DMS 273 (cell line): ENCODE measurements at regions not wholly inside any gene's neighbourhood (a gene's known extent, or its start where the extent isn't known, plus 50 kb on each side); places are given as distances from the start of the nearest gene placed in this dataset.
A peak's percentile ranks its signal among the peaks of the same experiment; 100 is the strongest.

Source experiments
- DNase-seq: peaks from one replicate; lab custom pipeline; 2025; ENCODE audit not compliant: unreplicated experiment; lab: John Stamatoyannopoulos, UW

DNA sequence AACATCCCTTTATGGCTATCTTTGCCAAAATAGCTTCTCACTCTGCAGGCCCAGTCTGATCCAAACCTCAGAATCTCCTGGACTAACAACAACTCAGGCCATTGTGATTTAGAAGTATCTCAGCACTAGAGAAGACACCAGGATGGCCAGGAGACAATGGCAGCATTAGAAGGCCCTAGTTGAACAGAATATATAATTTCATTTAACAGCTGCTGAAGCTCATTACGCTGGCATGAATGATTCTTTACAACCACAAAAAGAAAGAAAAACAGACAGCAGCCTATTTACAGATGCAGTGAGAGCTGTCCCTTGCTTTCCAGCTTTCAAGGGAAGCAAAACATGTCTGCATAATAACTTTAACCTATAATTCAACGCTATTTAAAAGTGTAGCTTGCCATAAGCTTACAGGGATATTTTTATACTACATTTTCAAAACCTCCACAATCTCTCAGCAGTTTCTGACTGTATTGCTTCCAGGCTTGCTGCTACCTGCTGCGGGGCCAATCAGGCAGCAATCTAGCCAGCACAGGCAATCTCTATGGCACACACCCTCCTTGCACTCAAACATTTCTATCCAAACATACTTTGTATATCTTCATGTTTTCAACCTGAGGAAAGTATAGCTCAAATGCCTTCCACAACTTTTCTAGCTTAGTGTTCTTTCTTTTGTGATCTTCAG, 107.3 kb downstream of the OGFRL1 start:
- DNase-seq, result peak; percentile 36

DNA sequence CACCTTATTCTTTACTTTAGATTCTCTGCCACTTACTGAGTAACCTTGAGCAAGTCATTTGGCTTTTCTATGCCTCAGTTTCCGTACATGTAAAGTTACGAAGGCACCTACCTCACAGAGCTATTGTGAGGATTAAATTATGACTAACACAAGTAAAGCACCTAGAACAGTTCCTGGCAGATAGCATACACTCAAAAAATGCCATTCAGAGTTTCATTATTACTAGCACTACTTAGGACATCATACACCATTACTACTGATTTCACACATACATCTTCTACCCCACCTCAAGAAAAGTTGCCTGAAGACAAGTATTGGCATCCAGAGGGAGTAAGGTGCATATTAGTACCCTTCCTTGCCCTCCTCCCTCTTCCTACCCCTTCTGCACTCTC, 107.8 kb downstream of the OGFRL1 start:
- DNase-seq, result no peak

GRCh38 chr6:71399279-71399678, 110.7 kb downstream of the OGFRL1 start:
- DNase-seq, result no peak

DNA sequence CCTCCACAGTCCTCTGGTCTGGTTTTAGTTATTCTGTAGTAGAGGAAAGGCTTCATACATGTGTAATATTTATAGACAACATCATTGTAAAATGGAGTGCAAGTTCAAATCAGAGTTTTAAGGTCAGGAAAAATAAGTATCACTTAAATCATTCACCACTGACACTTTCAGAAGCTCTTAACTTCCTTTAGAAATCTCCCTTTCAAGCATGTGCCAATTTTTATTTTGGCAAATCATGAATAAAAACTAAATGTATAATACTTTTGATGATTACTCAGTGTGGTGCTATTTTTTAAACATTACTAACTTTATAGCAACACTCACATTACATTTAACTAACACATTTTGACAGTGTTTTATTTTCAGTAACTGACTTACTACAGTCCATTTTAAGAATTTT, 112.2 kb downstream of the OGFRL1 start:
- no peak for DNase-seq

- DNase-seq, result no peak
Measured at GRCh38 chr6:71402096-71402495, 113.5 kb downstream of the OGFRL1 start.

- DNase-seq, result peak; percentile 11
Measured at GRCh38 chr6:71403422-71404134, 115.0 kb downstream of the OGFRL1 start.

- no peak for DNase-seq
Measured at GRCh38 chr6:71404145-71404966, 115.7 kb downstream of the OGFRL1 start.

- DNase-seq, result no peak
Measured at GRCh38 chr6:71404967-71405278, 116.3 kb downstream of the OGFRL1 start.

GRCh38 chr6:71405416-71405815, 116.8 kb downstream of the OGFRL1 start:
- no peak for DNase-seq

DNA sequence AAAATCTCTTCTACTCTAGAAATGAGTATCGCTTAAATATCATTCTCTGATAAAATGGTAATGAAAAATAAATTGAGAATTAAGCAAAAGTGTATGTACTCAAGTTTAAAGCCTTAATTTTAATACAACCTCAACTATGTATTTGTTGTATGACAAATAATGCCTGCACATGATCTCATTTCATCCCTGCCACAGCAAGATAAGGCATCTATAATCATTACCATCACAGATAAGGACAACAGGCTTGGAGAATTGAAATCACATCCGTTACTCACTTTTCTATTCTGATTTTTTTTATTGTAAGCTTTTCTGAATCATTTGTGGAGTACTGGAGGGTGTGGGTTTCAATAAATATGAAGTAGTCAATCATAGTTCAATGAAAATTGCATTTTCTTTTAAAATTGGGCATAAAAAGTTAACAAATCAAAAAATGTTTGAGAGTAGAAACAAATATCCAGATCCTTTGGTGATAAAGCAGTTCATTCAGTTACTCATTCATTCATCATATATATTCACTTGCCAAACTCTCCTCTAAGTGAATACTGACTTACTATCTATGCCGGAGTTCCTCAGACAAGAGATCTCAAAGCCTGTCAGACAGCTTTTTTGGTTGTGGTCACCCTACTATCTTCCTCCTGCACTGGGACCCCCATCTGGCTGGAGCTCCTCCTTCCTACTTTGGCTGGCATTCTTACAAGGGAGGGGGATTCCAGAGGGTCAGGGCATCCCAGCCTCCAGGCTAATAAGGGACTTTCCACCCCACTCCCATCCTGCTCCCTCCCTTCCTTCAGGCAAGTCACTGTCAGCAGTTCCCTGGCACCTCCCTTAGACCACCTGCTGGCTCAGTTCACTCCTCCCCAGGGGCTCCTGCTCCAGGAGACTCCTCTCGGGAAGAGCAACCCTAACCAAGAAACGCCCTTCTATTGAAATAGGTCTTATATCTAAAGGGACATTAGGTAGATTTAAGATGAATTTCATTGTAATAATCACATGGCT, 118.6 kb downstream of the OGFRL1 start:
- no peak for DNase-seq

DNA sequence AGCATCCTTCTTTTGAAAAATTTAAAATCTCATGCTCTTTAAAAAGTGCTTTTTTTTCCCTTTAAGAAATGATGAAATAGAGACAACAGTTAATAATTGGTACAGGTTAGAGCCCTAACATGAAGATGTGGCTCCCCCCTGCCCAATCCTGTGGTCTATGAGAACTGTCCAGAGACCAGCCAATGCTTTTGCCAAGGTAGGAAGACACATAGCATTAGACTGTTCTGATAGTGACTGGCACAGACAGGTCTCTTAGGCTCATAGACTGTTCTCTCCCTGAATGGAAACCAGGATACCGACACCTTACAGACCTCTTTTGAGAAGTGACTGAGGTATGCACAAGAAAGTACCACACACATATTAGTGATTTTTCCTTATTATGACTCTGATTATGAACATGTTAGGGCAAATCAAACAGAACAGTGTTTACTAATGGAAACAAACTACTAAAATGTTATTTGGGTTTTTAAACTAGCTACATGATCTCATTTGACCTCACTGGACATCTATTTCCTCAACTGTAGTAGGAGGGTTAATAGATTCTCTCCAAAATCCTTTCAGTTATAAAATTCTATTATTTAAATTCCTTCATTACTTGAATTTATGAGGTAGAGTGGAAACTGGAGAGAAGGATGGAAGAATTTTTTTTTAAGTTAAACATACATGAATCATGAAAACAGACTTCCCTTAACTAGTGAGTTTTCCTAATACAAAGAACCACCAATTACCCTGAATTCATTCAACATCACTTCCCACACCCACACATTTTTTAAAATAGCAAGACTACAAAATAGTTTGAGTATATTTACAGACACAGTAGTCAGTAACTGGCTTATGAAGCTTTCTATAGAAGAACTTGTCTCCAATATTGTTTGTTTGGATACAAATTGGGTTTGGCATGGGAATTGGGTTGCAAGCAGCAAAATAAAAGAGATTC, 120.4 kb downstream of the OGFRL1 start:
- DNase-seq, result no peak

DNA sequence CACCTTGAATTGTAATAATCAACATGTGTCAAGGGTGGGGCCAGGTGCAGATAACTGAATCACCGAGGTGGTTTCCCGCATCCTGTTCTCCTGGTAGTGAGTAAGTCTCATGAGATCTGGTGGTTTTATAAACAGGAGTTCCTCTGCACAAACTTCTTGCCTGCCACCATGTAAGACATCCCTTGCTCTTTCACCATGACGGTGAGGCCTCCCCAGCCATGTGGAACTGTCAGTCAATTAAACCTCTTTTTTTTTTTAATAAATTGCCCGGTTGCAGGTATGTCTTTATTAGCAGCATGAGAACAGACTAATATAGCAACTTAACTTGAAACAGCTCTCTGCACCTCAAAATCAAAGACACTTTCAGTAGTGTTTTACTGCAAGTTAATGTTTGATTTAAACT, 121.6 kb downstream of the OGFRL1 start:
- DNase-seq, result no peak

GRCh38 chr6:71410681-71411080, 122.1 kb downstream of the OGFRL1 start:
- DNase-seq, result no peak

- DNase-seq, result no peak
Measured at GRCh38 chr6:71411882-71412281, 123.3 kb downstream of the OGFRL1 start.

DNA sequence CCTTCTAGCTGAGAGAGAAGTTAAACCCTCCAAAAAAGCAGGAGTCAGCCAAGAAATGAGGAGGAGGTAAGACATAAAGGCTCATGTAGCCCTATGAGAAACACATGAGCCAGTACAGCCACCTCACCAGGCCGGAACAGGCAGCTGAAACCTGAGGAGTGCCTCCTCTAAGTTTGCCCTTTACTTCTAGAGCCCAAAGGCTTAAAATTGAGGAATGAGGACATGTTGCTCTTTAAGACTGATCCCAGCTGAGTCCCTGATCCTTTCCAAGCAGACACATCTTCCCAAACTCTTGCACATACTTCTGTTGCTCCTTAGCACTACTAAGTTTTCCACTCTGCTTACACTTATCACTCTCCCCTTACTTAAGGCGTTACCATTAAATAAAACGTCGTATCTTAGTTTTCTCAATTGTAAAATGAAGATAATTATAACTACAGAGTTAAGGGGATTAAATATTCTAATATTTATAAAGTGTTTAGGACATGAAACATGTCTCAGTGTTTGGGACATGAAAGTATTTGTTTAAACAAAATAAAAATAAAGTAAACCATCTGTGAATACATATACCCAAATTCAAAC, 124.0 kb downstream of the OGFRL1 start:
- DNase-seq, result no peak

DNA sequence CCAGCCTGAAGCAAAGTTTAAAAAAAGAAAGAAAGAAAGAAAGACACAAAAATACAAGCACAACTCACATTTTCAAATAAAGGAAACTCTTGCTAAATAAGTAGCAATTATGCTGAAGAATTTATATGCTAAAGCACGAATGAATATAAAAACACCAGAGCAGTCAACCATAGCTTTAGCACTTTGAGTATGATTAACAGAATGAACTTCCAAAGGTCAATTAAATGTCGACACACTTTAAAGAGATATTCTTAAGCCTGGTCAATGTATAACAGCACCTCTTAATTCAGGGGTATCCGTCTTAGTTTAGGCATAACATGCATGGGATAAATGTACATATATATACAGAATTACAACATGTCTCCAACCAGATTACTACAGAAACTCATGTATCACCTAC, 125.9 kb downstream of the OGFRL1 start:
- DNase-seq, result no peak

GRCh38 chr6:71419217-71420094, 130.8 kb downstream of the OGFRL1 start:
- DNase-seq, result peak; percentile 52

DNA sequence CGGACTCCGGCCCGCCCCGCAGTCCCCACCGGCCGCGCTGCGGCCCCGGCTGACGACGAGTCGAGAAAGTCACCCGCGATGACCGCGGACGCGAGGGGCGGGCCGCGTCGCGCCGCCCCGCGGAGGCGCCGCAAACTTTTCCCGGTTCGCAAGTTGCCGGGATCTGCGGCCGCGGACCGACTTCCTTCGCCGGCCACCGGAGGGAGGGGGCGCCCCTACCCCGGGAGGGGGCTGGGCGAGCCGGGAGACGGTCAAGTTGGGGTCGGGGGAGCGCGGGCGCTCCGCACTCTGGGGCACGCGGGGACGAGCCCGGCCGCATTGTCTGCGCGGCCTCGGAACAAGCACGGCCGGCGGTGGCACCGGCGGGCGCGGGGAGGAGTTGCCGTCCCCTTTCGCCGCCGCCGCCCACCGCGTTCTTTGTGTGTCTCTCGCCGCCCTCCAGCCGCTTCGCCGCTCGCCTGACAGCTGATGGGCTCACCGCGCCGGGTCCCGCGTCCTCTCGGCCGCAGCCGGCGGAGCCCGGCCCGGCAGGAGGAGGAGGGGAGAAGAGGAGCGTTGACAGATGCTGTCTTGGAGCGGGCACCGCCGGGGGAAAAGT, 131.6 kb downstream of the OGFRL1 start:
- DNase-seq, result no peak
